ENCODE measurements at regions not wholly inside any gene's neighbourhood (a gene's known extent, or its start where the extent isn't known, plus 50 kb on each side); places are given as distances from the start of the nearest gene placed in this dataset.

- ATAC-seq (replicated peaks) (no peak), DNase-seq (no peak)
- Mint-ChIP-seq H3K36me3 (no peaks in the 10 kb centered on the region), H3K27ac (no peak overlapping the region), H3K27me3 (no peaks in the 10 kb centered on the region), H3K4me3 (no peak overlapping the region), H3K9me3 (peaks cover 15 to 17% of the 10 kb centered on the region in 2 donors), H3K4me1 (no peaks in the 10 kb centered on the region)
These were observed 105.8 kb upstream of the SLC5A12 start for GRCh38 chr11:26827567-26828081.

GRCh38 chr11:26828288-26828687, 106.4 kb upstream of the SLC5A12 start:
- no peaks in the 10 kb centered on the region for H3K36me3 Mint-ChIP-seq
- no peaks in the 10 kb centered on the region for H3K4me1 Mint-ChIP-seq
- no peak for DNase-seq
- ATAC-seq (replicated peaks): no peak
- no peak overlapping the region for H3K4me3 Mint-ChIP-seq
- H3K27ac Mint-ChIP-seq: no peak overlapping the region
- peaks cover 10 to 11% of the 10 kb centered on the region in 2 donors for H3K9me3 Mint-ChIP-seq
- H3K27me3 Mint-ChIP-seq: no peaks in the 10 kb centered on the region

GRCh38 chr11:26830218-26830617, 108.4 kb upstream of the SLC5A12 start:
- H3K4me1 Mint-ChIP-seq: no peaks in the 10 kb centered on the region
- no peak overlapping the region for H3K4me3 Mint-ChIP-seq
- H3K27me3 Mint-ChIP-seq: no peaks in the 10 kb centered on the region
- H3K27ac Mint-ChIP-seq: no peak overlapping the region
- no peak for ATAC-seq (replicated peaks)
- H3K36me3 Mint-ChIP-seq: no peaks in the 10 kb centered on the region
- peaks cover 0 to 3% of the 10 kb centered on the region in 2 donors for H3K9me3 Mint-ChIP-seq
- DNase-seq: no peak

GRCh38 chr11:26830757-26831156, 108.9 kb upstream of the SLC5A12 start:
- Mint-ChIP-seq H3K36me3 (no peaks in the 10 kb centered on the region), H3K9me3 (peaks cover 0 to 3% of the 10 kb centered on the region in 2 donors), H3K27ac (no peak overlapping the region), H3K27me3 (no peaks in the 10 kb centered on the region), H3K4me3 (no peak overlapping the region), H3K4me1 (no peaks in the 10 kb centered on the region)
- no peak for ATAC-seq (replicated peaks)
- DNase-seq: no peak

- H3K27me3 Mint-ChIP-seq: no peaks in the 10 kb centered on the region
- ATAC-seq (replicated peaks) (no peak), DNase-seq (no peak)
- H3K9me3 Mint-ChIP-seq: peaks cover 0 to 1% of the 10 kb centered on the region in 2 donors
- no peak overlapping the region for H3K27ac Mint-ChIP-seq
- no peaks in the 10 kb centered on the region for H3K4me1 Mint-ChIP-seq
- no peaks in the 10 kb centered on the region for H3K36me3 Mint-ChIP-seq
- H3K4me3 Mint-ChIP-seq: no peak overlapping the region
These were observed 112.7 kb upstream of the SLC5A12 start for GRCh38 chr11:26834601-26835000.

- Mint-ChIP-seq H3K27ac (no peak overlapping the region), H3K36me3 (no peaks in the 10 kb centered on the region)
These were observed 113.8 kb upstream of the SLC5A12 start for GRCh38 chr11:26835611-26836010.

GRCh38 chr11:26837154-26837553, 115.3 kb upstream of the SLC5A12 start:
- DNase-seq (no peak), ATAC-seq (replicated peaks) (no peak)
- Mint-ChIP-seq H3K27me3 (no peaks in the 10 kb centered on the region), H3K4me1 (no peaks in the 10 kb centered on the region), H3K27ac (no peak overlapping the region), H3K9me3 (no peaks in the 10 kb centered on the region), H3K4me3 (no peak overlapping the region), H3K36me3 (no peaks in the 10 kb centered on the region)

More at GRCh38 chr11:26835611-26836010, 113.8 kb upstream of the SLC5A12 start:
- Mint-ChIP-seq H3K4me1 (no peaks in the 10 kb centered on the region), H3K4me3 (no peak overlapping the region), H3K9me3 (no peaks in the 10 kb centered on the region), H3K27me3 (no peaks in the 10 kb centered on the region)
- ATAC-seq (replicated peaks) (no peak), DNase-seq (no peak)

GRCh38 chr11:26839911-26840698, 118.2 kb upstream of the SLC5A12 start:
- no peaks in the 10 kb centered on the region for H3K27me3 Mint-ChIP-seq
- ATAC-seq (replicated peaks) (no peak), DNase-seq (no peak)
- H3K27ac Mint-ChIP-seq: no peak overlapping the region
- H3K4me3 Mint-ChIP-seq: no peak overlapping the region
- no peaks in the 10 kb centered on the region for H3K9me3 Mint-ChIP-seq
- H3K36me3 Mint-ChIP-seq: no peaks in the 10 kb centered on the region
- no peaks in the 10 kb centered on the region for H3K4me1 Mint-ChIP-seq

- DNase-seq (no peak), ATAC-seq (replicated peaks) (no peak)
- H3K9me3 Mint-ChIP-seq: no peaks in the 10 kb centered on the region
- no peak overlapping the region for H3K4me3 Mint-ChIP-seq
- H3K36me3 Mint-ChIP-seq: no peaks in the 10 kb centered on the region
- H3K27ac Mint-ChIP-seq: no peak overlapping the region
- H3K27me3 Mint-ChIP-seq: no peaks in the 10 kb centered on the region
- no peaks in the 10 kb centered on the region for H3K4me1 Mint-ChIP-seq
These were observed 120.1 kb upstream of the SLC5A12 start for GRCh38 chr11:26841818-26842473.

GRCh38 chr11:26842478-26843282, 120.8 kb upstream of the SLC5A12 start:
- no peaks in the 10 kb centered on the region for H3K4me1 Mint-ChIP-seq
- H3K4me3 Mint-ChIP-seq: no peak overlapping the region
- DNase-seq (no peak), ATAC-seq (replicated peaks) (no peak)
- no peaks in the 10 kb centered on the region for H3K27me3 Mint-ChIP-seq
- no peak overlapping the region for H3K27ac Mint-ChIP-seq
- no peaks in the 10 kb centered on the region for H3K36me3 Mint-ChIP-seq
- H3K9me3 Mint-ChIP-seq: no peaks in the 10 kb centered on the region

GRCh38 chr11:26843539-26843938, 121.7 kb upstream of the SLC5A12 start:
- DNase-seq: no peak
- Mint-ChIP-seq H3K4me3 (no peak overlapping the region), H3K27ac (no peak overlapping the region), H3K36me3 (no peaks in the 10 kb centered on the region), H3K27me3 (no peaks in the 10 kb centered on the region), H3K4me1 (no peaks in the 10 kb centered on the region), H3K9me3 (no peaks in the 10 kb centered on the region)
- no peak for ATAC-seq (replicated peaks)

- Mint-ChIP-seq H3K9me3 (no peaks in the 10 kb centered on the region), H3K4me1 (no peaks in the 10 kb centered on the region), H3K36me3 (no peaks in the 10 kb centered on the region), H3K27ac (no peak overlapping the region), H3K4me3 (no peak overlapping the region), H3K27me3 (no peaks in the 10 kb centered on the region)
- no peak for DNase-seq
- no peak for ATAC-seq (replicated peaks)
These were observed 123.1 kb upstream of the SLC5A12 start for GRCh38 chr11:26844963-26845362.

- no peak for ATAC-seq (replicated peaks)
These were observed 124.4 kb upstream of the SLC5A12 start for GRCh38 chr11:26846227-26846626.

GRCh38 chr11:26847459-26847858, 125.6 kb upstream of the SLC5A12 start:
- Mint-ChIP-seq H3K27ac (no peak overlapping the region), H3K9me3 (peaks cover 0 to 2% of the 10 kb centered on the region in 2 donors), H3K4me3 (no peak overlapping the region), H3K36me3 (no peaks in the 10 kb centered on the region), H3K4me1 (no peaks in the 10 kb centered on the region), H3K27me3 (no peaks in the 10 kb centered on the region)
- no peak for DNase-seq
- ATAC-seq (replicated peaks): no peak

More at GRCh38 chr11:26846227-26846626, 124.4 kb upstream of the SLC5A12 start:
- H3K36me3 Mint-ChIP-seq: no peaks in the 10 kb centered on the region
- no peaks in the 10 kb centered on the region for H3K4me1 Mint-ChIP-seq
- H3K27me3 Mint-ChIP-seq: no peaks in the 10 kb centered on the region
- DNase-seq: no peak
- no peak overlapping the region for H3K4me3 Mint-ChIP-seq
- no peak overlapping the region for H3K27ac Mint-ChIP-seq
- H3K9me3 Mint-ChIP-seq: no peaks in the 10 kb centered on the region
